Activated CD8-positive, alpha-beta T cell treated with anti-CD3 and anti-CD28 coated beads, Interleukin-2, amount 10 ng/mL, durations not matched to agents 7 days and 5 days (primary cell): ENCODE measurements at regions not wholly inside any gene's neighbourhood (a gene's known extent, or its start where the extent isn't known, plus 50 kb on each side); places are given as distances from the start of the nearest gene placed in this dataset.

Experiments
- ATAC-seq: fragments of 150-1000 bp; cut with Tn5 transposase; one replicate; pipeline ENCODE4 v1.10.0; 2021; ENCODE audit warnings: moderate library complexity
- CTCF ChIA-PET: fragments of 350-600 bp; sonication (Branson Sonifier 250); formaldehyde crosslinking; loops from one replicate; lab custom pipeline; 2021; ENCODE audit warnings: antibody characterized with exemption; lab: Charles Lee
- POLR2A ChIA-PET: fragments of 350-600 bp; sonication (Branson Sonifier 250); formaldehyde crosslinking; loops from one replicate; lab custom pipeline; 2021; ENCODE audit warnings: antibody characterized with exemption; lab: Charles Lee
- DNase-seq: peaks from one replicate; pipeline ENCODE4 v3.0.0-alpha.2; 2020
- H3K27ac Mint-ChIP-seq: one replicate; pipeline ENCODE4 v1.8.0; 2021; ENCODE audit warnings: mild to moderate bottlenecking, mixed read lengths
- H3K27me3 Mint-ChIP-seq: one replicate; pipeline ENCODE4 v1.8.0; 2021; ENCODE audit warnings: low read depth, mixed read lengths
- H3K36me3 Mint-ChIP-seq: one replicate; pipeline ENCODE4 v1.8.0; 2021; ENCODE audit warnings: low read depth, mixed read lengths
- H3K4me1 Mint-ChIP-seq: one replicate; pipeline ENCODE4 v1.8.0; 2021; ENCODE audit warnings: low read depth, mixed read lengths
- H3K4me3 Mint-ChIP-seq: one replicate; pipeline ENCODE4 v1.8.0; 2021; ENCODE audit warnings: mild to moderate bottlenecking, mixed read lengths
- H3K9me3 Mint-ChIP-seq: one replicate; pipeline ENCODE4 v1.8.0; 2022; ENCODE audit warnings: mixed read lengths; ENCODE audit not compliant: insufficient read depth

GRCh38 chr1:118262865-118263264, 77.8 kb upstream of the SPAG17 start:
- Mint-ChIP-seq H3K4me3 (no peak overlapping the region), H3K4me1 (no peaks in the 10 kb centered on the region), H3K36me3 (no peaks in the 10 kb centered on the region), H3K27ac (no peak overlapping the region), H3K9me3 (no peaks in the 10 kb centered on the region), H3K27me3 (no peaks in the 10 kb centered on the region)
- DNase-seq = no peak
- CTCF ChIA-PET = no interaction called here
- POLR2A ChIA-PET = no interaction called here
- ATAC-seq = no peak

- ChIA-PET POLR2A (no interaction called here), CTCF (no interaction called here)
- Mint-ChIP-seq H3K27ac (no peak overlapping the region), H3K27me3 (no peaks in the 10 kb centered on the region), H3K9me3 (no peaks in the 10 kb centered on the region), H3K4me3 (no peak overlapping the region), H3K36me3 (no peaks in the 10 kb centered on the region), H3K4me1 (no peaks in the 10 kb centered on the region)
- ATAC-seq (no peak), DNase-seq (no peak)
These were observed 73.9 kb upstream of the SPAG17 start for GRCh38 chr1:118258975-118259374.

- no peaks in the 10 kb centered on the region for H3K9me3 Mint-ChIP-seq
- POLR2A ChIA-PET = no interaction called here
- no peak overlapping the region for H3K4me3 Mint-ChIP-seq
- CTCF ChIA-PET = no interaction called here
- no peak overlapping the region for H3K27ac Mint-ChIP-seq
- DNase-seq (no peak), ATAC-seq (no peak)
- no peaks in the 10 kb centered on the region for H3K36me3 Mint-ChIP-seq
- H3K4me1 Mint-ChIP-seq = no peaks in the 10 kb centered on the region
- H3K27me3 Mint-ChIP-seq = no peaks in the 10 kb centered on the region
These were observed 72.9 kb upstream of the SPAG17 start for GRCh38 chr1:118257946-118258345.

GRCh38 chr1:118254491-118255425, 69.7 kb upstream of the SPAG17 start:
- no peak for ATAC-seq
- Mint-ChIP-seq H3K9me3 (no peaks in the 10 kb centered on the region), H3K27ac (no peak overlapping the region), H3K4me1 (no peaks in the 10 kb centered on the region), H3K4me3 (no peak overlapping the region), H3K27me3 (no peaks in the 10 kb centered on the region), H3K36me3 (no peaks in the 10 kb centered on the region)
- POLR2A ChIA-PET = no interaction called here
- CTCF ChIA-PET = no interaction called here
- no peak for DNase-seq

GRCh38 chr1:118254001-118254400, 69.0 kb upstream of the SPAG17 start:
- Mint-ChIP-seq H3K4me1 (no peaks in the 10 kb centered on the region), H3K27ac (no peak overlapping the region)
- CTCF ChIA-PET = no interaction called here

GRCh38 chr1:118253053-118253915, 68.3 kb upstream of the SPAG17 start:
- no peaks in the 10 kb centered on the region for H3K9me3 Mint-ChIP-seq
- no peak overlapping the region for H3K4me3 Mint-ChIP-seq
- no peaks in the 10 kb centered on the region for H3K4me1 Mint-ChIP-seq
- H3K27me3 Mint-ChIP-seq = no peaks in the 10 kb centered on the region
- DNase-seq (no peak), ATAC-seq (no peak)
- POLR2A ChIA-PET = no interaction called here
- no peaks in the 10 kb centered on the region for H3K36me3 Mint-ChIP-seq
- CTCF ChIA-PET = no interaction called here
- no peak overlapping the region for H3K27ac Mint-ChIP-seq

More at GRCh38 chr1:118254001-118254400, 69.0 kb upstream of the SPAG17 start:
- POLR2A ChIA-PET = no interaction called here
- DNase-seq (no peak), ATAC-seq (no peak)
- no peaks in the 10 kb centered on the region for H3K36me3 Mint-ChIP-seq
- H3K9me3 Mint-ChIP-seq = no peaks in the 10 kb centered on the region
- H3K27me3 Mint-ChIP-seq = no peaks in the 10 kb centered on the region
- no peak overlapping the region for H3K4me3 Mint-ChIP-seq

GRCh38 chr1:118252624-118253023, 67.6 kb upstream of the SPAG17 start:
- Mint-ChIP-seq H3K9me3 (no peaks in the 10 kb centered on the region), H3K4me1 (no peaks in the 10 kb centered on the region), H3K27me3 (no peaks in the 10 kb centered on the region), H3K27ac (no peak overlapping the region), H3K4me3 (no peak overlapping the region), H3K36me3 (no peaks in the 10 kb centered on the region)
- CTCF ChIA-PET = no interaction called here
- ATAC-seq (no peak), DNase-seq (no peak)
- POLR2A ChIA-PET = no interaction called here

GRCh38 chr1:118250232-118250631, 65.2 kb upstream of the SPAG17 start:
- H3K9me3 Mint-ChIP-seq = no peaks in the 10 kb centered on the region
- ATAC-seq (no peak), DNase-seq (no peak)
- POLR2A ChIA-PET = no interaction called here
- no peak overlapping the region for H3K27ac Mint-ChIP-seq
- no peaks in the 10 kb centered on the region for H3K27me3 Mint-ChIP-seq
- CTCF ChIA-PET = no interaction called here
- no peak overlapping the region for H3K4me3 Mint-ChIP-seq
- no peaks in the 10 kb centered on the region for H3K36me3 Mint-ChIP-seq
- no peaks in the 10 kb centered on the region for H3K4me1 Mint-ChIP-seq

- Mint-ChIP-seq H3K36me3 (no peaks in the 10 kb centered on the region), H3K4me3 (no peak overlapping the region)
- CTCF ChIA-PET = no interaction called here
These were observed 64.6 kb upstream of the SPAG17 start for GRCh38 chr1:118249641-118250040.

GRCh38 chr1:118247593-118247992, 62.6 kb upstream of the SPAG17 start:
- Mint-ChIP-seq H3K4me1 (no peaks in the 10 kb centered on the region), H3K27ac (no peak overlapping the region), H3K36me3 (no peaks in the 10 kb centered on the region), H3K27me3 (no peaks in the 10 kb centered on the region), H3K4me3 (no peak overlapping the region), H3K9me3 (no peaks in the 10 kb centered on the region)
- ATAC-seq = no peak
- CTCF ChIA-PET = no interaction called here
- POLR2A ChIA-PET = no interaction called here
- no peak for DNase-seq

More at GRCh38 chr1:118249641-118250040, 64.6 kb upstream of the SPAG17 start:
- DNase-seq (no peak), ATAC-seq (no peak)
- H3K9me3 Mint-ChIP-seq = no peaks in the 10 kb centered on the region
- no peaks in the 10 kb centered on the region for H3K4me1 Mint-ChIP-seq
- no peaks in the 10 kb centered on the region for H3K27me3 Mint-ChIP-seq
- POLR2A ChIA-PET = no interaction called here
- no peak overlapping the region for H3K27ac Mint-ChIP-seq

- DNase-seq (no peak), ATAC-seq (no peak)
- no peaks in the 10 kb centered on the region for H3K27me3 Mint-ChIP-seq
- no peaks in the 10 kb centered on the region for H3K9me3 Mint-ChIP-seq
- H3K27ac Mint-ChIP-seq = no peak overlapping the region
- ChIA-PET CTCF (no interaction called here), POLR2A (no interaction called here)
- H3K4me3 Mint-ChIP-seq = no peak overlapping the region
- H3K4me1 Mint-ChIP-seq = no peaks in the 10 kb centered on the region
- no peaks in the 10 kb centered on the region for H3K36me3 Mint-ChIP-seq
These were observed 61.6 kb upstream of the SPAG17 start for GRCh38 chr1:118246646-118247045.

GRCh38 chr1:118244194-118244593, 59.2 kb upstream of the SPAG17 start:
- DNase-seq = no peak
- ATAC-seq = no peak
- POLR2A ChIA-PET = no interaction called here
- H3K27me3 Mint-ChIP-seq = no peaks in the 10 kb centered on the region
- no peaks in the 10 kb centered on the region for H3K9me3 Mint-ChIP-seq
- H3K36me3 Mint-ChIP-seq = no peaks in the 10 kb centered on the region
- no peaks in the 10 kb centered on the region for H3K4me1 Mint-ChIP-seq
- CTCF ChIA-PET = no interaction called here
- no peak overlapping the region for H3K27ac Mint-ChIP-seq
- H3K4me3 Mint-ChIP-seq = no peak overlapping the region
